ENCODE measurements at regions not wholly inside any gene's neighbourhood (a gene's known extent, or its start where the extent isn't known, plus 50 kb on each side); places are given as distances from the start of the nearest gene placed in this dataset.

GRCh38 chr11:91093141-91093540 lies 870.3 kb upstream of the CHORDC1 start:
- TF ChIP-seq, protein P1, sequence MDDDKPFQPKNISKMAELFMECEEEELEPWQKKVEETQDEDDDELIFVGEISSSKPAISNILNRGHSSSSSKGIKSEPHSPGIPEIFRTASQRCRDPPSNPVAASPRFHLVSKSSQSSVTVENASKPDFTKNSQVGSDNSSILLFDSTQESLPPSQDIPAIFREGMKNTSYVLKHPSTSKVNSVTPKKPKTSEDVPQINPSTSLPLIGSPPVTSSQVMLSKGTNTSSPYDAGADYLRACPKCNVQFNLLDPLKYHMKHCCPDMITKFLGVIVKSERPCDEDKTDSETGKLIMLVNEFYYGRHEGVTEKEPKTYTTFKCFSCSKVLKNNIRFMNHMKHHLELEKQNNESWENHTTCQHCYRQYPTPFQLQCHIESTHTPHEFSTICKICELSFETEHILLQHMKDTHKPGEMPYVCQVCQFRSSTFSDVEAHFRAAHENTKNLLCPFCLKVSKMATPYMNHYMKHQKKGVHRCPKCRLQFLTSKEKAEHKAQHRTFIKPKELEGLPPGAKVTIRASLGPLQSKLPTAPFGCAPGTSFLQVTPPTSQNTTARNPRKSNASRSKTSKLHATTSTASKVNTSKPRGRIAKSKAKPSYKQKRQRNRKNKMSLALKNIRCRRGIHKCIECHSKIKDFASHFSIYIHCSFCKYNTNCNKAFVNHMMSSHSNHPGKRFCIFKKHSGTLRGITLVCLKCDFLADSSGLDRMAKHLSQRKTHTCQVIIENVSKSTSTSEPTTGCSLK (tag by site-specific recombination; IDR thresholded peaks at IDR 0.05): no peak
- TF ChIP-seq YY1 (tag by site-specific recombination; IDR thresholded peaks at IDR 0.05): no peak
- TF ChIP-seq, protein P2, sequence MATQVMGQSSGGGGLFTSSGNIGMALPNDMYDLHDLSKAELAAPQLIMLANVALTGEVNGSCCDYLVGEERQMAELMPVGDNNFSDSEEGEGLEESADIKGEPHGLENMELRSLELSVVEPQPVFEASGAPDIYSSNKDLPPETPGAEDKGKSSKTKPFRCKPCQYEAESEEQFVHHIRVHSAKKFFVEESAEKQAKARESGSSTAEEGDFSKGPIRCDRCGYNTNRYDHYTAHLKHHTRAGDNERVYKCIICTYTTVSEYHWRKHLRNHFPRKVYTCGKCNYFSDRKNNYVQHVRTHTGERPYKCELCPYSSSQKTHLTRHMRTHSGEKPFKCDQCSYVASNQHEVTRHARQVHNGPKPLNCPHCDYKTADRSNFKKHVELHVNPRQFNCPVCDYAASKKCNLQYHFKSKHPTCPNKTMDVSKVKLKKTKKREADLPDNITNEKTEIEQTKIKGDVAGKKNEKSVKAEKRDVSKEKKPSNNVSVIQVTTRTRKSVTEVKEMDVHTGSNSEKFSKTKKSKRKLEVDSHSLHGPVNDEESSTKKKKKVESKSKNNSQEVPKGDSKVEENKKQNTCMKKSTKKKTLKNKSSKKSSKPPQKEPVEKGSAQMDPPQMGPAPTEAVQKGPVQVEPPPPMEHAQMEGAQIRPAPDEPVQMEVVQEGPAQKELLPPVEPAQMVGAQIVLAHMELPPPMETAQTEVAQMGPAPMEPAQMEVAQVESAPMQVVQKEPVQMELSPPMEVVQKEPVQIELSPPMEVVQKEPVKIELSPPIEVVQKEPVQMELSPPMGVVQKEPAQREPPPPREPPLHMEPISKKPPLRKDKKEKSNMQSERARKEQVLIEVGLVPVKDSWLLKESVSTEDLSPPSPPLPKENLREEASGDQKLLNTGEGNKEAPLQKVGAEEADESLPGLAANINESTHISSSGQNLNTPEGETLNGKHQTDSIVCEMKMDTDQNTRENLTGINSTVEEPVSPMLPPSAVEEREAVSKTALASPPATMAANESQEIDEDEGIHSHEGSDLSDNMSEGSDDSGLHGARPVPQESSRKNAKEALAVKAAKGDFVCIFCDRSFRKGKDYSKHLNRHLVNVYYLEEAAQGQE (tag by site-specific recombination; IDR thresholded peaks at IDR 0.05): no peak
- no peak for TF ChIP-seq CTCF (tag by site-specific recombination; IDR thresholded peaks at IDR 0.05)
- TF ChIP-seq BCL11A (tag by site-specific recombination; IDR thresholded peaks at IDR 0.05; ENCODE audit: low read depth): no peak
- no peak for TF ChIP-seq ZNF302 (tag by site-specific recombination; IDR thresholded peaks at IDR 0.05; ENCODE audit: low read depth)
- TF ChIP-seq HOXA7 (CRISPR knock-in tag; IDR thresholded peaks at IDR 0.05; ENCODE audit: borderline replicate concordance): no peak
- no peak for TF ChIP-seq ZNF274 (IDR thresholded peaks at IDR 0.05; ENCODE audit: low read length)
- no peak for TF ChIP-seq ZNF274 (tag by site-specific recombination; IDR thresholded peaks at IDR 0.05; ENCODE audit: borderline replicate concordance)
- TF ChIP-seq ZNF239 (tag by site-specific recombination; IDR thresholded peaks at IDR 0.05): no peak
- TF ChIP-seq ZNF660 (tag by site-specific recombination; IDR thresholded peaks at IDR 0.05): no peak
